IMR-90 (cell line): ENCODE measurements at regions not wholly inside any gene's neighbourhood (a gene's known extent, or its start where the extent isn't known, plus 50 kb on each side); places are given as distances from the start of the nearest gene placed in this dataset.
A peak's percentile ranks its signal among the peaks of the same experiment; 100 is the strongest.

Source experiments
- ATAC-seq: fragments of 200-7000 bp; cut with Tn5 transposase; 2 replicates; pipeline ENCODE4 v1.9.1; 2020; ENCODE audit warnings: low read depth, mild to moderate bottlenecking, moderate library complexity
- BruUV-seq: library from RNA; stranded (reverse); fragments of 400-500 nt; replicated peaks from 2 replicates; lab custom pipeline; 2021; lab: Mats Ljungman, UMichigan
- CTCF ChIA-PET: fragments of 300-600 bp; formaldehyde crosslinking; extraction: SDS; loops from one replicate; lab custom pipeline; 2021; ENCODE audit warnings: antibody characterized with exemption; lab: Yijun Ruan, JAX
- POLR2A ChIA-PET: fragments of 300-600 bp; sonication (Branson Sonifier 250); formaldehyde crosslinking; loops from one replicate; lab custom pipeline; 2022; ENCODE audit warnings: antibody characterized with exemption; ENCODE audit not compliant: unreplicated experiment; lab: Charles Lee
- DNase-seq: peaks from one replicate; pipeline ENCODE4 v3.0.0; 2013
- H2AFZ ChIP-seq: replicated peaks from 2 replicates; pipeline ENCODE3; 2013; ENCODE audit warnings: low read length, mild to moderate bottlenecking; ENCODE audit not compliant: poor library complexity
- H2AK5ac ChIP-seq: 2 replicates; pipeline ENCODE4 v1.6.1; 2013; ENCODE audit warnings: low read depth, low read length, inconsistent platforms
- H2AK9ac ChIP-seq: replicated peaks from 2 replicates; pipeline ENCODE3; 2013; ENCODE audit warnings: mild to moderate bottlenecking, low read depth, low read length, moderate library complexity; ENCODE audit not compliant: poor library complexity
- H2BK120ac ChIP-seq: 2 replicates; pipeline ENCODE4 v1.6.1; 2013; ENCODE audit warnings: low read depth, low read length, inconsistent platforms
- H2BK15ac ChIP-seq: 3 replicates; pipeline ENCODE4 v1.6.1; 2013; ENCODE audit warnings: low read depth, low read length, inconsistent platforms
- H2BK20ac ChIP-seq: 2 replicates; pipeline ENCODE4 v1.6.1; 2013; ENCODE audit warnings: low read depth, mild to moderate bottlenecking, inconsistent platforms, low read length, moderate library complexity
- H2BK5ac ChIP-seq: 2 replicates; pipeline ENCODE4 v1.6.1; 2013; ENCODE audit warnings: mild to moderate bottlenecking, low read depth, low read length, inconsistent platforms; ENCODE audit not compliant: poor library complexity, severe bottlenecking
- H3K14ac ChIP-seq: replicated peaks from 2 replicates; pipeline ENCODE4 v1.6.1; 2013; ENCODE audit warnings: low read depth, low read length, inconsistent platforms
- H3K18ac ChIP-seq: 2 replicates; pipeline ENCODE4 v1.6.1; 2013; ENCODE audit warnings: low read depth, low read length, control low read depth
- H3K23ac ChIP-seq: 2 replicates; pipeline ENCODE4 v1.6.1; 2013; ENCODE audit warnings: low read depth, low read length, inconsistent platforms
- H3K27ac ChIP-seq: 2 replicates; pipeline ENCODE4 v1.5.1; 2013; ENCODE audit warnings: mild to moderate bottlenecking, control low read depth, low read length; ENCODE audit not compliant: insufficient read depth
- H3K27me3 ChIP-seq: 2 replicates; pipeline ENCODE4 v1.6.1; 2013; ENCODE audit warnings: low read length; ENCODE audit not compliant: control insufficient read depth, insufficient read depth
- H3K36me3 ChIP-seq: 2 replicates; pipeline ENCODE4 v1.6.1; 2013; ENCODE audit warnings: low read length, mixed read lengths; ENCODE audit not compliant: control insufficient read depth, insufficient read depth
- H3K4ac ChIP-seq: 2 replicates; pipeline ENCODE4 v1.6.1; 2013; ENCODE audit warnings: low read depth, low read length, inconsistent platforms
- H3K4me1 ChIP-seq: 2 replicates; pipeline ENCODE4 v1.6.1; 2013; ENCODE audit warnings: low read length, mixed read lengths; ENCODE audit not compliant: control insufficient read depth, insufficient read depth
- H3K4me2 ChIP-seq: 2 replicates; pipeline ENCODE4 v1.6.1; 2013; ENCODE audit warnings: low read depth, mild to moderate bottlenecking, control low read depth, low read length, moderate library complexity
- H3K4me3 ChIP-seq: 2 replicates; pipeline ENCODE4 v1.5.1; 2013; ENCODE audit warnings: low read depth, mild to moderate bottlenecking, control low read depth, low read length, moderate library complexity; ENCODE audit not compliant: insufficient read depth
- H3K56ac ChIP-seq: 2 replicates; pipeline ENCODE4 v1.6.1; 2013; ENCODE audit warnings: low read length, inconsistent platforms; ENCODE audit not compliant: insufficient read depth; ENCODE audit errors: extremely low read depth
- H3K79me1 ChIP-seq, 2 experiments: 2 replicates each; pipeline ENCODE4 v1.6.1; 2013; ENCODE audit warnings: low read length in 2 of 2, inconsistent platforms in 1 of 2, low read depth in 1 of 2
- H3K9ac ChIP-seq: 2 replicates; pipeline ENCODE4 v1.6.1; 2013; ENCODE audit warnings: low read depth, low read length, control low read depth
- H3K9me1 ChIP-seq: 2 replicates; pipeline ENCODE4 v1.6.1; 2013; ENCODE audit warnings: low read length, inconsistent platforms; ENCODE audit not compliant: insufficient read depth
- H3K9me3 ChIP-seq: 2 replicates; pipeline ENCODE4 v1.6.1; 2013; ENCODE audit warnings: low read length; ENCODE audit not compliant: control insufficient read depth, insufficient read depth
- H4K20me1 ChIP-seq: 2 replicates; pipeline ENCODE4 v1.6.1; 2013; ENCODE audit warnings: low read length, inconsistent platforms; ENCODE audit not compliant: insufficient read depth
- H4K5ac ChIP-seq: 2 replicates; pipeline ENCODE4 v1.6.1; 2013; ENCODE audit warnings: mild to moderate bottlenecking, low read depth, low read length, control low read depth
- H4K8ac ChIP-seq, 2 experiments: 2 replicates each; pipeline ENCODE4 v1.6.1; 2013; ENCODE audit warnings: low read depth in 2 of 2, low read length in 2 of 2, control low read depth in 1 of 2, inconsistent platforms in 1 of 2
- H4K91ac ChIP-seq: 2 replicates; pipeline ENCODE4 v1.6.1; 2013; ENCODE audit warnings: low read depth, low read length, inconsistent platforms; ENCODE audit not compliant: insufficient read depth
- MAZ ChIP-seq: IDR thresholded peaks from 2 replicates; pipeline ENCODE4 v1.6.1; 2012; ENCODE audit warnings: low read depth, mild to moderate bottlenecking, low read length, improper control_type of control experiment, moderate library complexity, borderline replicate concordance
- MXI1 ChIP-seq: IDR thresholded peaks from 2 replicates; pipeline ENCODE4 v1.6.1; 2012; ENCODE audit warnings: low read depth, mild to moderate bottlenecking, low read length, moderate library complexity, borderline replicate concordance
- dilution Hi-C: fragments of 300-500 bp; cut with HindIII; formaldehyde crosslinking; loops from one replicate; pipeline ENCODE4 v1.14.3; 2018; ENCODE audit warnings: low sequenced_read_pairs; ENCODE audit not compliant: unreplicated experiment
- in situ Hi-C: fragments of 300-500 bp; cut with MboI; formaldehyde crosslinking; loops from 3 replicates; pipeline ENCODE4 v1.14.3; 2019; ENCODE audit warnings: low sequenced_read_pairs, inconsistent platforms, mixed read lengths
- intact Hi-C: fragments of 100-400 bp; cut with micrococcal nuclease; formaldehyde crosslinking; loops from 2 replicates; pipeline ENCODE4 v1.10.0; 2022

DNA sequence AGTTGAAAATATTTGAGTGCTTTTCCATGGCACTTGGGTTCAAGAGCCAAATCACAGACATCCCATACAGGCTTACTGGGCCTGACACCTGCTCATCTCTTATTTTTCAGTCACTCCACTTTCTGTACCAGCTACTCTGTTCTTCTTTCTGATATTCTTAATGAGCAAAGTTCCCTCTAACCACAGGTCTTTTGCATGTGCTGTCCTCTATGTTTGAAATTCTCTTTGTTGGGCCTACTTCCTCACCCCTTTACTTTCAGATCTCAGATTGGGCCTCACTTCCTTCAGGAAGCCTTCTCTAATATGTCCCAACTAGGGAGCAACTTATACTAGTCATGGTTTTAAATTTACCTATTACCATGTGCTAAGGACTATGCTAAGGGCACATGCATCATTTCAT, 81.8 kb upstream of the RBMS1 start:
- Histone ChIP-seq H2BK5ac (peak overlapping the region; percentile 64), H3K23ac (no peak overlapping the region; the same call in 1 of the 2 replicates), H3K18ac (peak overlapping the region; percentile 28; the same call in 1 of the 2 replicates), H3K9me3 (0 out of 2 replicates have a peak, but pooled peaks cover 2% of the 10 kb centered on the region), H3K4ac (0 out of 2 replicates have a peak overlapping the region, but pooled peaks have one; percentile 13), H3K27ac (no peak overlapping the region), H2AFZ (no peak overlapping the region), H3K4me3 (no peak overlapping the region), H3K79me1 (no peaks in the 10 kb centered on the region), H3K14ac (no peak overlapping the region; the same call in 1 of the 2 replicates), H2AK9ac (no peak overlapping the region), H3K56ac (no peak overlapping the region), H4K5ac (no peak overlapping the region), H2AK5ac (peak overlapping the region; percentile 61; the same call in 1 of the 2 replicates), H3K27me3 (no peaks in the 10 kb centered on the region), H4K20me1 (no peaks in the 10 kb centered on the region), H2BK15ac (peak overlapping the region; percentile 59; the same call in 1 of the 3 replicates), H3K36me3 (no peaks in the 10 kb centered on the region), H3K9ac (no peak overlapping the region), H2BK120ac (peak overlapping the region; percentile 49; the same call in 1 of the 2 replicates), H3K4me1 (peaks cover 4% of the 10 kb centered on the region), H4K8ac (0 out of 4 replicates have a peak overlapping the region, but pooled peaks of 1 of the 2 experiments have one; percentile 17), H2BK20ac (peak overlapping the region; percentile 75), H4K91ac (no peak overlapping the region), H3K9me1 (peaks cover 7% of the 10 kb centered on the region), H3K4me2 (no peak overlapping the region)
- POLR2A ChIA-PET = no interaction called here
- in situ Hi-C loops (no loop called here), dilution Hi-C loops (no loop called here), intact Hi-C loops (no loop called here)
- DNase-seq (no peak), ATAC-seq (no peak)
- CTCF ChIA-PET = no interaction called here
- no TSS peak for BruUV-seq
- no peak for TF ChIP-seq MAZ
- TF ChIP-seq MXI1 = no peak
